Peyer's patch (tissue), 4 donors: ENCODE measurements at regions not wholly inside any gene's neighbourhood (a gene's known extent, or its start where the extent isn't known, plus 50 kb on each side); places are given as distances from the start of the nearest gene placed in this dataset.

ENCODE experiments used
- CTCF ChIP-seq, 6 experiments: fragments of 450-650 bp in 4 of 6; fragments of 200-600 bp in 2 of 6; sonication (generic) in 1 of 6; IDR thresholded peaks; one replicate each; pipeline ENCODE4 v1.5.1; 2017 to 2019; ENCODE audit warnings: antibody characterized with exemption in 6 of 6, mild to moderate bottlenecking in 3 of 6, moderate library complexity in 1 of 6
- POLR2A ChIP-seq, 2 donors: fragments of 450-650 bp; IDR thresholded peaks; one replicate each; pipeline ENCODE4 v1.5.1; 2017; ENCODE audit warnings: antibody characterized with exemption in 2 of 2, mild to moderate bottlenecking in 2 of 2, moderate library complexity in 2 of 2

GRCh38 chr19:31534231-31534630, 185.0 kb upstream of the TSHZ3 start:
- TF ChIP-seq CTCF (IDR thresholded peaks at IDR 0.05) (no peak), POLR2A (IDR thresholded peaks at IDR 0.05) (no peak)
